SU-DHL-6 (cell line): ENCODE measurements at regions not wholly inside any gene's neighbourhood (a gene's known extent, or its start where the extent isn't known, plus 50 kb on each side); places are given as distances from the start of the nearest gene placed in this dataset.

Source experiments
- H2AFZ ChIP-seq: fragments of 200-600 bp; sonication (generic); 2 replicates; pipeline ENCODE4 v1.6.1; 2014; ENCODE audit warnings: low read depth, mild to moderate bottlenecking, moderate library complexity, mixed read lengths, antibody characterized with exemption, low read length; ENCODE audit not compliant: severe bottlenecking
- H3F3A ChIP-seq: fragments of 200-600 bp; shearing (Covaris generic); 2 replicates; pipeline ENCODE4 v1.6.0; 2016; ENCODE audit warnings: antibody characterized with exemption, mild to moderate bottlenecking; ENCODE audit not compliant: insufficient read depth
- H3K27ac ChIP-seq: fragments of 200-600 bp; sonication (generic); 2 replicates; pipeline ENCODE4 v1.5.1; 2016; ENCODE audit warnings: low read depth, mild to moderate bottlenecking, low read length, moderate library complexity, mixed read lengths
- H3K27me3 ChIP-seq: fragments of 200-600 bp; sonication (generic), shearing (Covaris generic); 2 replicates; pipeline ENCODE4 v1.6.0; 2014; ENCODE audit warnings: mild to moderate bottlenecking, low read length
- H3K36me3 ChIP-seq: fragments of 200-600 bp; sonication (generic); 2 replicates; pipeline ENCODE4 v1.6.1; 2014; ENCODE audit warnings: mild to moderate bottlenecking, low read length, mixed read lengths
- H3K4me2 ChIP-seq: fragments of 300-600, 200-600 bp; shearing (Covaris generic), sonication (generic); 2 replicates; pipeline ENCODE4 v1.6.0; 2014; ENCODE audit warnings: low read length, low read depth, mild to moderate bottlenecking; ENCODE audit not compliant: poor library complexity, severe bottlenecking
- H3K4me3 ChIP-seq: fragments of 200-600 bp; sonication (generic); 2 replicates; pipeline ENCODE4 v1.5.1; 2014; ENCODE audit warnings: antibody characterized with exemption, low read length, mild to moderate bottlenecking, mixed read lengths; ENCODE audit not compliant: insufficient read depth, poor library complexity, severe bottlenecking
- H3K79me2 ChIP-seq: fragments of 200-600 bp; sonication (generic); 2 replicates; pipeline ENCODE4 v1.6.1; 2014; ENCODE audit warnings: mild to moderate bottlenecking, low read length, moderate library complexity; ENCODE audit not compliant: insufficient read depth
- H3K9ac ChIP-seq: fragments of 200-600 bp; sonication (generic); 2 replicates; pipeline ENCODE4 v1.7.0; 2014; ENCODE audit warnings: mild to moderate bottlenecking, low read length
- H3K9me2 ChIP-seq: fragments of 200-600 bp; sonication (generic); replicated peaks from 2 replicates; pipeline ENCODE4 v1.6.1; 2014; ENCODE audit warnings: low read length; ENCODE audit not compliant: insufficient read depth
- H3K9me3 ChIP-seq: fragments of 200-600 bp; sonication (generic); 2 replicates; pipeline ENCODE4 v1.6.1; 2014; ENCODE audit warnings: low read length, mixed read lengths; ENCODE audit not compliant: insufficient read depth
- H4K20me1 ChIP-seq: fragments of 200-600 bp; sonication (generic); 2 replicates; pipeline ENCODE4 v1.6.1; 2014; ENCODE audit warnings: low read depth, mild to moderate bottlenecking, antibody characterized with exemption, low read length, moderate library complexity, mixed read lengths
- EZH2phosphoT487 ChIP-seq: fragments of 200-600 bp; sonication (generic), shearing (Covaris generic); conservative IDR thresholded peaks from 2 replicates; pipeline ENCODE4 v1.6.1; 2018; ENCODE audit warnings: mild to moderate bottlenecking, antibody characterized with exemption, low read length, moderate library complexity, mixed read lengths
- TF ChIP-seq, protein P1 (sequence below): fragments of 200-600 bp; sonication (generic); IDR thresholded peaks from one replicate; pipeline ENCODE4 v1.5.1; 2017; ENCODE audit warnings: antibody characterized with exemption, mild to moderate bottlenecking, low read length, moderate library complexity; ENCODE audit not compliant: insufficient read depth, poor library complexity, severe bottlenecking

- Histone ChIP-seq H3K79me2 (no peaks in the 10 kb centered on the region), H3K27me3 (no peaks in the 10 kb centered on the region), H3K4me3 (no peak overlapping the region), H2AFZ (no peak overlapping the region), H3K9me3 (no peaks in the 10 kb centered on the region), H3K36me3 (no peaks in the 10 kb centered on the region), H3K4me2 (no peak overlapping the region), H4K20me1 (no peaks in the 10 kb centered on the region), H3K9me2 (no peaks in the 10 kb centered on the region), H3K9ac (no peak overlapping the region), H3F3A (no peaks in the 10 kb centered on the region), H3K27ac (no peak overlapping the region)
- TF ChIP-seq EZH2phosphoT487 = no peak
- TF ChIP-seq, protein P1, sequence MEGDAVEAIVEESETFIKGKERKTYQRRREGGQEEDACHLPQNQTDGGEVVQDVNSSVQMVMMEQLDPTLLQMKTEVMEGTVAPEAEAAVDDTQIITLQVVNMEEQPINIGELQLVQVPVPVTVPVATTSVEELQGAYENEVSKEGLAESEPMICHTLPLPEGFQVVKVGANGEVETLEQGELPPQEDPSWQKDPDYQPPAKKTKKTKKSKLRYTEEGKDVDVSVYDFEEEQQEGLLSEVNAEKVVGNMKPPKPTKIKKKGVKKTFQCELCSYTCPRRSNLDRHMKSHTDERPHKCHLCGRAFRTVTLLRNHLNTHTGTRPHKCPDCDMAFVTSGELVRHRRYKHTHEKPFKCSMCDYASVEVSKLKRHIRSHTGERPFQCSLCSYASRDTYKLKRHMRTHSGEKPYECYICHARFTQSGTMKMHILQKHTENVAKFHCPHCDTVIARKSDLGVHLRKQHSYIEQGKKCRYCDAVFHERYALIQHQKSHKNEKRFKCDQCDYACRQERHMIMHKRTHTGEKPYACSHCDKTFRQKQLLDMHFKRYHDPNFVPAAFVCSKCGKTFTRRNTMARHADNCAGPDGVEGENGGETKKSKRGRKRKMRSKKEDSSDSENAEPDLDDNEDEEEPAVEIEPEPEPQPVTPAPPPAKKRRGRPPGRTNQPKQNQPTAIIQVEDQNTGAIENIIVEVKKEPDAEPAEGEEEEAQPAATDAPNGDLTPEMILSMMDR = no peak
Measured at GRCh38 chr3:104746056-104746455, 620.7 kb upstream of the ALCAM start.

- Histone ChIP-seq H3K27ac (no peak overlapping the region), H3K9me3 (no peaks in the 10 kb centered on the region)
Measured at GRCh38 chr3:104750581-104750980, 616.1 kb upstream of the ALCAM start.

DNA sequence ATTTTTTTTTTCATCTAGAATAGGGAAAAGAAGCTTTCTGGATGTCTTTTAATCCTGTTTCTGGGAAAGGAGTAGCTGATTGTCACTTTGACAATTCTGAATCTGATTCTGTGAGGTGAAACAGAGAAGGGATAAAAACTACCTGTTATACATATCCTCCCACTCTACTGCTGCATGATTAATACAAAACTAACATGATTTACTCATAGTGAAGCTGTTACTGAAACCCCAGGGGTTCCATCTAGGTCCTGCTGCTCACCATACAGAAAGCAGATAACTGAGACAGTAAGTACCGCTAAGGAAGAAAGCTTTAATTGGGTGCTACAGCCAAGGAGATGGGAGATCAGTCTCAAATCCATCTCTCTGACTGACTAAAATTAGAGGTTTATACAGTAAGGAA lies 610.9 kb upstream of the ALCAM start:
- H3F3A ChIP-seq = no peaks in the 10 kb centered on the region
- no peaks in the 10 kb centered on the region for H3K9me2 ChIP-seq
- H3K9ac ChIP-seq = no peak overlapping the region
- no peak for TF ChIP-seq EZH2phosphoT487
- TF ChIP-seq, protein P1 = no peak
- H3K27me3 ChIP-seq = no peaks in the 10 kb centered on the region
- no peaks in the 10 kb centered on the region for H3K36me3 ChIP-seq
- no peak overlapping the region for H3K27ac ChIP-seq
- no peaks in the 10 kb centered on the region for H3K79me2 ChIP-seq
- H3K9me3 ChIP-seq = no peaks in the 10 kb centered on the region
- H3K4me2 ChIP-seq = no peak overlapping the region
- H3K4me3 ChIP-seq = no peak overlapping the region
- H2AFZ ChIP-seq = no peak overlapping the region
- H4K20me1 ChIP-seq = no peaks in the 10 kb centered on the region

More at GRCh38 chr3:104750581-104750980, 616.1 kb upstream of the ALCAM start:
- H3K9me2 ChIP-seq = no peaks in the 10 kb centered on the region
- no peaks in the 10 kb centered on the region for H4K20me1 ChIP-seq
- H3K36me3 ChIP-seq = no peaks in the 10 kb centered on the region
- H3K9ac ChIP-seq = no peak overlapping the region
- TF ChIP-seq EZH2phosphoT487 = no peak
- TF ChIP-seq, protein P1 = no peak
- H2AFZ ChIP-seq = no peak overlapping the region
- no peaks in the 10 kb centered on the region for H3K79me2 ChIP-seq
- no peak overlapping the region for H3K4me3 ChIP-seq
- no peaks in the 10 kb centered on the region for H3K27me3 ChIP-seq
- no peak overlapping the region for H3K4me2 ChIP-seq
- H3F3A ChIP-seq = no peaks in the 10 kb centered on the region
